ENCODE measurements at regions not wholly inside any gene's neighbourhood (a gene's known extent, or its start where the extent isn't known, plus 50 kb on each side); places are given as distances from the start of the nearest gene placed in this dataset.

GRCh38 chr3:27596921-27597320 lies 112.7 kb upstream of the SLC4A7 start:
- no peak for TF ChIP-seq CTCF (IDR thresholded peaks at IDR 0.05; ENCODE audit: low read depth, low read length)
- no peak for DNase-seq (ENCODE audit: extremely low read depth, low read depth)

- TF ChIP-seq CTCF (IDR thresholded peaks at IDR 0.05; ENCODE audit: low read depth, low read length): no peak
- peak; percentile 61 for DNase-seq (ENCODE audit: extremely low read depth, low read depth)
Measured at GRCh38 chr3:27596334-27596841, 112.2 kb upstream of the SLC4A7 start.

- TF ChIP-seq CTCF (IDR thresholded peaks at IDR 0.05; ENCODE audit: low read depth, low read length): no peak
- no peak for DNase-seq (ENCODE audit: extremely low read depth, low read depth)
Measured at GRCh38 chr3:27594096-27594690, 110.0 kb upstream of the SLC4A7 start.

- TF ChIP-seq CTCF (IDR thresholded peaks at IDR 0.05; ENCODE audit: low read depth, low read length): no peak
- DNase-seq (ENCODE audit: extremely low read depth, low read depth): no peak
Measured at GRCh38 chr3:27593173-27593572, 109.0 kb upstream of the SLC4A7 start.

GRCh38 chr3:27591312-27592210 lies 107.4 kb upstream of the SLC4A7 start:
- no peak for DNase-seq (ENCODE audit: extremely low read depth, low read depth)
- no peak for TF ChIP-seq CTCF (IDR thresholded peaks at IDR 0.05; ENCODE audit: low read depth, low read length)

- no peak for DNase-seq (ENCODE audit: extremely low read depth, low read depth)
- no peak for TF ChIP-seq CTCF (IDR thresholded peaks at IDR 0.05; ENCODE audit: low read depth, low read length)
Measured at GRCh38 chr3:27590437-27591298, 106.5 kb upstream of the SLC4A7 start.

Data from AG09319 (cell line).